GM12865 (cell line): ENCODE measurements at regions not wholly inside any gene's neighbourhood (a gene's known extent, or its start where the extent isn't known, plus 50 kb on each side); places are given as distances from the start of the nearest gene placed in this dataset.
A peak's percentile ranks its signal among the peaks of the same experiment; 100 is the strongest.

Experiments
- DNase-seq: peaks from one replicate; pipeline ENCODE4 v3.0.0; 2010; ENCODE audit warnings: low read depth
- H3K4me3 ChIP-seq: 2 replicates; pipeline ENCODE4 v1.5.1; 2011; ENCODE audit warnings: mild to moderate bottlenecking, low read depth, low read length, control low read depth
- TF ChIP-seq, protein P1 (sequence below): IDR thresholded peaks from 2 replicates; pipeline ENCODE4 v1.5.1; 2011; ENCODE audit warnings: low read length, control low read depth, low read depth, inconsistent platforms; ENCODE audit not compliant: insufficient read depth; ENCODE audit errors: missing control alignments

- no peak for DNase-seq
- TF ChIP-seq, protein P1, sequence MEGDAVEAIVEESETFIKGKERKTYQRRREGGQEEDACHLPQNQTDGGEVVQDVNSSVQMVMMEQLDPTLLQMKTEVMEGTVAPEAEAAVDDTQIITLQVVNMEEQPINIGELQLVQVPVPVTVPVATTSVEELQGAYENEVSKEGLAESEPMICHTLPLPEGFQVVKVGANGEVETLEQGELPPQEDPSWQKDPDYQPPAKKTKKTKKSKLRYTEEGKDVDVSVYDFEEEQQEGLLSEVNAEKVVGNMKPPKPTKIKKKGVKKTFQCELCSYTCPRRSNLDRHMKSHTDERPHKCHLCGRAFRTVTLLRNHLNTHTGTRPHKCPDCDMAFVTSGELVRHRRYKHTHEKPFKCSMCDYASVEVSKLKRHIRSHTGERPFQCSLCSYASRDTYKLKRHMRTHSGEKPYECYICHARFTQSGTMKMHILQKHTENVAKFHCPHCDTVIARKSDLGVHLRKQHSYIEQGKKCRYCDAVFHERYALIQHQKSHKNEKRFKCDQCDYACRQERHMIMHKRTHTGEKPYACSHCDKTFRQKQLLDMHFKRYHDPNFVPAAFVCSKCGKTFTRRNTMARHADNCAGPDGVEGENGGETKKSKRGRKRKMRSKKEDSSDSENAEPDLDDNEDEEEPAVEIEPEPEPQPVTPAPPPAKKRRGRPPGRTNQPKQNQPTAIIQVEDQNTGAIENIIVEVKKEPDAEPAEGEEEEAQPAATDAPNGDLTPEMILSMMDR: no peak
- H3K4me3 ChIP-seq: no peak overlapping the region
These were observed 347.8 kb downstream of the ZNF536 start for GRCh38 chr19:30719999-30720345.

- DNase-seq: no peak
- TF ChIP-seq, protein P1: no peak
- H3K4me3 ChIP-seq: peak overlapping the region; percentile 42
These were observed 347.2 kb downstream of the ZNF536 start for GRCh38 chr19:30719189-30719998.

DNA sequence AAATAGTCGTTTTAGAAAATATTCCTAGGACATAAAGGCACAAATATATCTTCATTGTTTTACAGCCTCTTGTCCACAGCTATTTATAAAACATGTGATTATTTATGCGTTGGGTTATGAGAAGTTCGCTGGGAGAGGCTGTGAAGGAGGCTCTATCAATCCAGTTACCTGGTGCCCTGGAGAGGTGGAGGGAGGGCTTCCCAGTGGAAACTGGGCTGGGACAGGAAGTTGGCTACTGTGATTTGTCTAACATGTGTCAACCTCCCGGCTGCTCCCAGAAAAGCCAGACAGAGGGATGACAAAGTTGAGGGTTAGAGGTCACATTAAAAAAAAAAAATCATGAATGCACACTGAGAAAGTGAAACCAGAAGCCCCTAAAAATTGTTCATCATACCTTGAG lies 346.5 kb downstream of the ZNF536 start:
- TF ChIP-seq, protein P1: no peak
- no peak for DNase-seq
- H3K4me3 ChIP-seq: no peak overlapping the region

GRCh38 chr19:30718014-30718413 lies 345.8 kb downstream of the ZNF536 start:
- TF ChIP-seq, protein P1: no peak
- DNase-seq: no peak
- H3K4me3 ChIP-seq: no peak overlapping the region

- DNase-seq: no peak
- TF ChIP-seq, protein P1: no peak
- H3K4me3 ChIP-seq: no peak overlapping the region
These were observed 345.2 kb downstream of the ZNF536 start for GRCh38 chr19:30717381-30717780.

DNA sequence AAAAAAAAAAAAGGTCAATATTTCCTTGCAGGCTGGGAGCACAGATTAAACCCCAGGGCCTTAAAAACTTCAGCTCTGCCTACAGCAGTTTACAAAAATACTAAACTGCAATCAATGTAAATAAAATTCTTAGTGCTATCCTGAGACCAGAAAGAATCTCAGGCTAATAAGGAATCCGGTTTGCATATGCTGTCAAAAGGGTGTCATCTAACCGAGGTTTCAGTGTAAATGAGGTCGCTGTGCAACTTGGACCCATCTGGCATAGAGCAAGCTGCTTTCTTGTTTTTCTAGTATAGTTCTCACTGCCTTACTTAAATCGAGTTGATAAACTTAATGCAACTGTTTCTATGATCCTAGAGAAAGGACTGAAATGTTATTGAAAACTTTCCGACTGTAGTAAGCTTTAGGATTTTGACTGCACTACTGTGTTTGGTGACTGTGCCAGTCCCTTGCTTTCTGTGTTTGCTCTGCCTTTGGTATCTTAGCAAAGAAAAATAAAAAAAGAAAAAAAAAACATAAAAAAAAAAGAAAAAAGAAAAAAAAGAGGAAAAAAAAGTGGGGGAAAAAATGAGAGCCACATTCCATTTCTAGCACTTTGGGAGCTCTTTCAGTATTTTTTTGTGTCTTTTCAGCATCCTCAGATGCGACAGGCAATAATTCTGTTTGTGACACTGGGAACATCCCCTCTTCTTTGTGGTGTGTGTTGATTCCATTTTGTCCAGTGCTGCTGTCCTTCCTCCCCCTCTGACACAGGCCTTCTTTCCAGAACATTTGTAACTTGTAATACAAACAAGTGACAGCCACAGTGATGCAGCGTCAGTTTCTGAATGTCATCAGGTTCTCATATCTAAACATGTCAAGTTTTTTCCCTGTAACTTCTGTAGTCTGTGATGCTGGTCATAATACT lies 340.5 kb downstream of the ZNF536 start:
- no peak overlapping the region for H3K4me3 ChIP-seq
- TF ChIP-seq, protein P1: no peak
- no peak for DNase-seq
